Progenitor cell of endocrine pancreas (in vitro differentiated cells): ENCODE measurements at regions not wholly inside any gene's neighbourhood (a gene's known extent, or its start where the extent isn't known, plus 50 kb on each side); places are given as distances from the start of the nearest gene placed in this dataset.
"Not testable (repeated sequence)": the region's sequence is repeated elsewhere in the genome, so short reads cannot be mapped to it uniquely, and the experiment has no call there.

Experiments used
- DNase-seq: peaks from one replicate; pipeline ENCODE4 v3.0.0; 2021; ENCODE audit warnings: low spot score; ENCODE audit not compliant: unreplicated experiment
- H3K27ac Mint-ChIP-seq: 2 replicates; pipeline ENCODE4 v1.8.0; 2021; ENCODE audit warnings: mild to moderate bottlenecking, moderate library complexity, mixed read lengths
- H3K27me3 Mint-ChIP-seq: 2 replicates; pipeline ENCODE4 v1.8.0; 2021; ENCODE audit warnings: mixed read lengths
- H3K36me3 Mint-ChIP-seq: 2 replicates; pipeline ENCODE4 v1.8.0; 2022; ENCODE audit warnings: mixed read lengths; ENCODE audit not compliant: insufficient read depth
- H3K4me1 Mint-ChIP-seq: 2 replicates; pipeline ENCODE4 v1.8.0; 2021; ENCODE audit warnings: low read depth, mixed read lengths
- H3K4me3 Mint-ChIP-seq: 2 replicates; pipeline ENCODE4 v1.8.0; 2021; ENCODE audit warnings: low read depth, mild to moderate bottlenecking, moderate library complexity, mixed read lengths
- H3K9me3 Mint-ChIP-seq: 2 replicates; pipeline ENCODE4 v1.8.0; 2021; ENCODE audit warnings: low read depth, mixed read lengths
- CTCF ChIP-seq: fragments of 200-600 bp; sonication (generic); IDR thresholded peaks from one replicate; pipeline ENCODE4 v1.5.0; 2021; ENCODE audit warnings: antibody characterized with exemption, mild to moderate bottlenecking; ENCODE audit not compliant: unreplicated experiment

- no peak for DNase-seq
- Mint-ChIP-seq H3K27ac (no peak overlapping the region), H3K36me3 (no peaks in the 10 kb centered on the region), H3K9me3 (no peaks in the 10 kb centered on the region), H3K4me1 (no peaks in the 10 kb centered on the region), H3K4me3 (no peak overlapping the region), H3K27me3 (no peaks in the 10 kb centered on the region)
- no peak for TF ChIP-seq CTCF
Observed at GRCh38 chr5:62900976-62901375, 322.4 kb downstream of the LRRC70 start.

- Mint-ChIP-seq H3K9me3 (peaks cover 21% of the 10 kb centered on the region), H3K36me3 (no peaks in the 10 kb centered on the region), H3K4me1 (no peaks in the 10 kb centered on the region), H3K27me3 (no peaks in the 10 kb centered on the region), H3K27ac (no peak overlapping the region), H3K4me3 (no peak overlapping the region)
- TF ChIP-seq CTCF: no peak
- no peak for DNase-seq
Observed at GRCh38 chr5:62896121-62896893, 317.7 kb downstream of the LRRC70 start.

GRCh38 chr5:62886603-62887315 lies 308.1 kb downstream of the LRRC70 start:
- Mint-ChIP-seq H3K9me3 (no peaks in the 10 kb centered on the region), H3K27ac (peak overlapping the region; percentile 26), H3K36me3 (no peaks in the 10 kb centered on the region), H3K4me3 (no peak overlapping the region), H3K27me3 (no peaks in the 10 kb centered on the region), H3K4me1 (peaks cover 4% of the 10 kb centered on the region)
- no peak for TF ChIP-seq CTCF
- DNase-seq: no peak

GRCh38 chr5:62837330-62837729 lies 258.7 kb downstream of the LRRC70 start:
- peaks cover 43% of the 10 kb centered on the region for H3K9me3 Mint-ChIP-seq
- not testable (repeated sequence) for H3K27me3 Mint-ChIP-seq, H3K4me1 Mint-ChIP-seq, H3K27ac Mint-ChIP-seq, DNase-seq, H3K4me3 Mint-ChIP-seq, H3K36me3 Mint-ChIP-seq

- H3K9me3 Mint-ChIP-seq: peaks cover 17% of the 10 kb centered on the region
- no peak overlapping the region for H3K4me3 Mint-ChIP-seq
- H3K36me3 Mint-ChIP-seq: no peaks in the 10 kb centered on the region
- H3K4me1 Mint-ChIP-seq: no peaks in the 10 kb centered on the region
- no peak for DNase-seq
- no peak for TF ChIP-seq CTCF
- H3K27me3 Mint-ChIP-seq: no peaks in the 10 kb centered on the region
- H3K27ac Mint-ChIP-seq: no peak overlapping the region
Observed at GRCh38 chr5:62829604-62829986, 251.0 kb downstream of the LRRC70 start.
